ENCODE measurements at regions not wholly inside any gene's neighbourhood (a gene's known extent, or its start where the extent isn't known, plus 50 kb on each side); places are given as distances from the start of the nearest gene placed in this dataset.

DNA sequence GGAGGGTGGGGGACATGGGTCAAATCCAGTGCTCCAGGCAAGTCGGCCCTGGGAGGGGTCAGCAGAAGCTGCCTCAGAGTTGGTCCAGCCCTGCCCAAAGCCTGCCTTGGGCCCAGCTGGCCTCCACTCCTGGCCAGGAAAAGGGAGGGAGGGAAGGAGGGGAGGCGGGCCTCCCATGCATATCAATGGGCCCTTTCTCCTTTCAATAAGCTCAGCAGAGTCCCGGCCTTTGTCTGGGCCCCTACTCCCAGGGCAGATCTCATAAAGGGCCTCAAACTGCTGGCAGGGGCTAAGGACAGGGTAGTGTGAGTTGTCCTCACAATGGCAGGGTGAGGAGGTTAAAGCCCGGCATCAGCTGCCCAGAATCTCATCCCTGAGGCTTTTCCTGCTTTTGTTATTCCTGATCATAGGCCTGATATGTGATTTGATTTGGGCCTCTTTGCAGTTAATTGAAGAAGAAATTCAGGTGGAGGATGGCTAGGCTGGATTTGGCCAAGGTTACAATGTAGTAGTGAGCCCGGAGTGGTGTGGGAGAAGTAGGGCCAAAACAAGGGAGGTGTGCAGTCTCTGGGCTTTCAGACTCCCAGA lies 121.1 kb upstream of the ATP6AP2 start:
- FAIRE-seq = no peak
- no peak for DNase-seq (ENCODE audit: insufficient read length, low spot score)

DNA sequence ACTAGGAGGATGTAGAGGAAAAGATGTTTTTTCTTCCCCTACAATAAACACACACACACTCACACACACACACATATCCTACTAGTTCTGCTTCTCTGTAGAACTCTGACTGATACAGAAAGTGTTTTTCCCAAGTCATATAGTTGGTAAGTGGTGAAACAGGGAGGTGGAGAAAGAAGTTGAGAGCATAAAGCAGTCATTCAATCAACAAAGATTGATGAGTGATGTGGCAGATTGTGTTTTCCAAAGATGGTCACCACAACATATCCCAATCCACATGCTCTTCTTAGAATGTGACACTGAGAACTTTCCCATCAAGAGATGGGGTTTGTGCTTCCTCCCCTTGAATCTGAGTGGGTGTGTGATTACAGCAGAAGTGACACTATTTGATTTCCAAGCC lies 123.4 kb upstream of the ATP6AP2 start:
- DNase-seq (ENCODE audit: insufficient read length, low spot score) (no peak), FAIRE-seq (no peak)

DNA sequence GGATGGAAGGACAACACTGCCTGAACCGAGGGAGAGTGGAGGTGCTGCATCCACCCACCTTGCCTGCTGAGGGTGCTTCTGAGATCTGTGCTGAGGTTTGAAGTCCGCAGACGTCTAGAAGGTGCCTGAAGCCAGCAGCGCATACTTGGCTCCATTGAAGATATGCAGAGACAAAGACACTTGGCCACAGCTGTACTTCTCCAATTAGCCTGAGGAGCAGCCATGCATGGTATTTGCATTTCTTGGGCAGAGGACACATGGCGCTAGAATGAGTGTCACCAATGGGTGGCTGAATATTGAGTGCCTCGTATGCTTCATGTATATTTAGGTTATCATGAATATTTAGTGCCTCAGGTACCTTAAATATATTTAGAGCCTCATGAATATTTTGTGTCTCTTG lies 128.7 kb upstream of the ATP6AP2 start:
- FAIRE-seq (no peak), DNase-seq (ENCODE audit: insufficient read length, low spot score) (no peak)

DNA sequence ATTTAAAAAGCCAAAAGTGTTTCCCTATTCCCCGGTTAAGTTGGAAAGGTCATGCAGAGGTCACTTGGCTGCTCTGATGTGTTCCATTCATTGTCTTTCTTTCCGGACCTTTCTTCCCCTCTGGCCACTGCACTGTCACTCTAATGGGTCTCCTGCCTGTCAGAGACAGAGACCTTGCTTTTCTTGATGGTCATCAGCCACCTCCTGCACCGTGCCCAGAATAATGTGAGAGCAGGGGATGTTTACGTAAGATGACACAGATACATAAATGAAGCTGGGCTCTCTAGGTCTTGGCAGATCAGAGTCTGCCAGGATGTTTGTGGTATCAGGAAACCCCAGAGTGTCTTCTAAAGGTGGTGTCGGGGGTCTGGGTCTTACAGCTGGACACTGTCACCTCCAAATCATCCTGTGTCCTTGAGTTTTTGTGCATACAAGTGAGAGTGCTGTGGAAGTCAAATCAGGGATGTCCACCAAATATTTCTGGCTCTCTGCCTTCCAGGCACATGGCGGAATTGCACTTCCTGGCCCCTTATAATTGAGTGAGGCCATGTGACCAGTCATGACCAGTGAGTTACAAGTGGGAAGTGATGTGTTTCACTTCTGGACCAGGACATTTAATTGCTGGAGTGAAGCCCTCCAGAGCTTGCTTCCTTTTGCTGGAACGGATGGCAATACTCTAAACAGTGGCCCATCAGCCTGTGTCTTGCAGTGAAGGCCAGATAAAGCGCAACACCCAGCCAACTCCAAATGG lies 130.6 kb upstream of the ATP6AP2 start:
- FAIRE-seq (no peak), DNase-seq (ENCODE audit: insufficient read length, low spot score) (no peak)

DNA sequence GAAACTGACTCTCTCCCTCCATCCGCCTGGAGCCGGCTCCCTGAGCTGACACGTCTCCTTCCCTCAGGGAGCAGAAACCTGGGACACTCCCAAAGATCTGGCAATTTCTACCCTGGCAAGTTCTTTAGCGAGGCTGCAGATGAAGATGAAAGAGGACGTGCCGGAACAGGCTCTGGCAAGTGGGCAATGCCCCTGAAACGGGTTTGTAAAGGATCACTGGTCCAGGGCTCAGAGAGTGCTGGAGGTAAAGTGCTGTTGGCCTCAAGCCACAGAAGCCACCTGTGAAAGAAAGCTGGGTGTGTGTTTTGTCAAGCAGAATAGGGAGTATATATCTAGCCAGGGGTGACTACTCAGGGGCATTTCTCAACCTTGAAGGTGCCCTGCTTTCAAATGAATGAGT lies 131.4 kb upstream of the ATP6AP2 start:
- FAIRE-seq (no peak), DNase-seq (ENCODE audit: insufficient read length, low spot score) (no peak)

DNA sequence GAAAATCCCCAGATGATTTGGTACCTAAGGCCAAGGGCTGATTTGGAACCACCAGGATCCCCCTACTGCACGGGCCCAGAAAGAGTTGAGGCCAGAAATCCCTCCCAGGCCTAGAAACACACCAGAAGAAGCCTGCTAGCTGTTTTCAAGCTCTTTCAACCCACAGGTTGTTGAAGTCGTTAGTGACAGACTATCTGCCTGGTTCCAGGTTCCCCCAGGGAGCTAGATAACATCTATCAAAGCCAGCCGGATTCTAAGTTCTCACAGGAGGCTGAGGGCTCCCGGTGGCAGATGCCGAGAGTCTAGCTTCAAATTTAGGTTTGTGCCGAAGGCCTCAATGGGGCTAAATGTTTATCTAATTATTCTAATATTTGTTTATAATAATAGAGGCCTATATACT lies 132.0 kb upstream of the ATP6AP2 start:
- FAIRE-seq (no peak), DNase-seq (ENCODE audit: insufficient read length, low spot score) (no peak)

DNA sequence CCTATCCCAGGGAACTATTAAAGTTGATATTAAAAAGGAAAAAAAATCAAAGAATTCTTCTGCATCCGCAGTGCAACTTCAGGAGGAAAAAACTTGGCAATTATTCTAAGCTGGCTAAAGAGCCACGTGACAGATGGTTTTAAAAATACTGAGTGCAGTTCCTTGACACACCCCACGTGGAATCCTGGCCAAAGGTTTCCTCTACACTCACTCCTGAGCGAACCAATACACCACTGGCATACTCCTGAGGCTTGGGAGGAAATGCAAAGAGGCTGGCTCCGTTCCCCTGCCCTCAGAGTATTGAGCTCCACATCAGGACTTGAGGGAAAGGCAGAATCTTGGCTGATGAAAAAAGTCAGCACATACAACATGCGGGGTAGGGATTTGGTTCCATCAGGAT lies 133.8 kb upstream of the ATP6AP2 start:
- FAIRE-seq (no peak), DNase-seq (ENCODE audit: insufficient read length, low spot score) (no peak)

DNA sequence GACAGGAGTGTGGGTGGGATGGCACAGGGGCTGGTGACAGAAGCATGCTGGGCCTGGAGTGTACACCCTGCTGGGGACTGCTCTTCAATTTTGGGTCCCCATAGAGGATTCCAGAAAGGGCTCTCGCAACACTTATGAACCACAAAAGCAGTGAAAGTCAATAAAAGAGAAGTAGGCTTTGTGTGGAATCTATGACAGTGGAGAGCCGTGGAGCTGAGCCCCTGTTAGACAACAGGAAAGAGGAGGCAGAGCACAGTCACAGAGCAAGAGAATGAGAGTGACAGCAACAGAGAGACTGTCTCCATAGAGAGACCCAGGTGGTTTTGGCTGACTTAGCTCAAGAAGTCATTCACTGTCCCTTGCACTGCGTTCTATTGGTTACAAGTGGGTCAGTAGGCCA lies 135.1 kb upstream of the ATP6AP2 start:
- DNase-seq (ENCODE audit: insufficient read length, low spot score) = no peak
- no peak for FAIRE-seq

DNA sequence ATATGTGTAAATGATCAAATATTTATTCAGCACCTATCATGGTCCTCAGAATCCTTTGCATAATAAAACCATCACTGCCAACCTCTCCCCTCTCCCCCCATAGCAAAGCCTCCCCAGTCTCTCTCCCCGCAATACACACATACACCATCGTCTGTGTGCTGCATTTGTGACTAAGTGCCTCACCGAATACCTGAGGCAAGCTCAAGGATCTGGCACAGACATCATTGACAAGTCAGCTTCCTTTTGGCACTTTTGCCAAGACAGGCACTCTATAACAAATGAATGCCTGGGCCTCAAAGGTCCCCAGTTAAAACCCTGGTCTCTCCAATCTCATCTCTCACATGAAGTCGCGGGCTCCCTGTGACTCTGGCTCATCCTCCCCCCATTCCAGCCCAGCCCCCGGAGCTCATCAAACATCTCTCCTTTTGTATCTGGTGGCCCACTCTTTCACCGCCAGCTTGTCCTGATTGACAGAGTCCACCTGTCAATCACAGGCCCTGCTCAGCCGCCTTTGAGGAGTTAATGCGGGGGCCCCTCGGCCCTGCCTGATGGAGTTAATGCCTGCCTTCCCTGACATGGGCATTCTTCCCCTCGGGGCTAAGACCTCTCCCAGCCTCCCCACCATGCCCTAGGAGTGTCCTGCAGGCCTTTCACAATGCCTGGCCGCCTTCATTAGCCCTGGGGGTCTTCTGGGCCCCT lies 135.8 kb upstream of the ATP6AP2 start:
- no peak for FAIRE-seq
- DNase-seq (ENCODE audit: insufficient read length, low spot score) = no peak

DNA sequence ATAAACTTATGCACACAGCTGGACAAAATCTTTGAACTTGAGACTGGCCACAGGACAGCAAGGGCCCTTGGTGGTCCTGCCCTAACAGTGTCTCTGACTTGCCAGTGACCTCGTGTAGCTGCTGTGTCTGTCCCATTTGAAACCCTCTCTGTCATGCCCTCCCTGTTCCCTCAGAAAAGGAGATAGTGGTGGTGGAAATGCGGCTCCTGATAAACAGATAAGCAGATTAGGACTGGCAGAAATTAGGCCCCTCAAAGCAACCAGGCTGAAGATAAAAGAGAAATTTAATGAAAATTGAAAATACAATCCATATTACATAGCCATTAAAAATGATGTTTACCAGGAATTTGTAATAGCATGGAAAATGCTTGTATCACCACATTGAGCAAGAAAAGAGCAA lies 136.6 kb upstream of the ATP6AP2 start:
- FAIRE-seq (no peak), DNase-seq (ENCODE audit: insufficient read length, low spot score) (no peak)

DNA sequence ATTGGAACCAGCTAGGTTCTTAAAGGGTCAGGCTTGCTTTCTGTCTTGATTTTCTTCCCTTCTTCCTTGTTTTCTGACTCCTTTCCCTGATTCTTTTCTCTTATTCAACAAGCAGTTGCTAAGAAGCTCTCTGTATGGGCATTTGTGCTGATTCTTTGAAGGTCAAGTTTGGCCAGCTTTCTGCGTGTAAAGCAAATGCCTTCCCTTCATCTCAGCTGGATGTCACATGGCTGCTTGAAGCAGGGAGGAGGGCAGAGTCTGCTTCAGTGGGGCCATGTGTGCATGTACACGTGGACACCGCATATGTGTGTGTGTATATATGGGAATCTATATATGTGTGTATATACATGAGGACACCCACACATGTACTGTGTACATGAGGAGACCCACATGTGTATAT lies 139.9 kb upstream of the ATP6AP2 start:
- DNase-seq (ENCODE audit: insufficient read length, low spot score) (no peak), FAIRE-seq (no peak)

DNA sequence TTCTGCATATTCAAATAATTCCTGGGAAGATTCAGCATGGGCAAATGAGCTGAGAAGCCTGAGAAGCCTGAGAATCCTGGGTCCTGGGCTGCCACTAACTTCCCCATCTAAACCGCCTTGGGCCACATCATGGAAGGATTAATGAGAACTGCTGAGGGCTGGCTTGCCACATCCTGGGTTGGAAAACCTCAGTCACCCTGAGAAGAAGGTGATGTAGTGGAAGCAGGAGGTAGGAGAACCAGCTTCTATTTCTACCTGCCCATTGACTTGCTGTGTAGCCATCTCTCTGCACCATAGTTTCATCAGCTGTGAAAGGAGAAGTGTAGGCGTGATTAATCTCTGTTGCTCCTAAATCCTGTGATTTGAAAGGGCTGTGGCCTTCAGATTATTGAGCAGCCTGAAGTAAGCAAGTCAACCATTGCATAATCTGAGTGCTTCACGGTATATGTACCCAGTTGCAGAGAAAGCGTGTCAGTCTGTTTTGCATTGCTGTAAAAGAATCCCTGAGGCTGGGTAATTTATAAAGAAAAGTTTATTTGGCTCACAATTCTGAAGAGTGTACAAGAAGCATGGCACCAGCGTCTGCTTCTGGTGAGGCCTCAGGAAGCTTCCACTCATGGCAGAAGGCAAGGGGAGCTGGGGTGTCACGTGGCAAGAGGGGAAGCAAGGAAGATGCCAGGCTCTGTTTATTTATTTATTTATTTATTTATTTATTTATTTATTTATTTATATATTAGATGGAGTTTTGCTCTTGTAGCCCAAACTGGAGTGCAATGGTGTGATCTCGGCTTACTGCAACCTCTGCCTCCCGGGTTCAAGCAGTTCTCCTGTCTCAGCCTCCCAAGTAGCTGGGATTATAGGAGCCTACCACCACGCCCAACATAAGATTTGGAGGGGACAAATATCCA lies 140.9 kb upstream of the ATP6AP2 start:
- DNase-seq (ENCODE audit: insufficient read length, low spot score) (no peak), FAIRE-seq (no peak)

DNA sequence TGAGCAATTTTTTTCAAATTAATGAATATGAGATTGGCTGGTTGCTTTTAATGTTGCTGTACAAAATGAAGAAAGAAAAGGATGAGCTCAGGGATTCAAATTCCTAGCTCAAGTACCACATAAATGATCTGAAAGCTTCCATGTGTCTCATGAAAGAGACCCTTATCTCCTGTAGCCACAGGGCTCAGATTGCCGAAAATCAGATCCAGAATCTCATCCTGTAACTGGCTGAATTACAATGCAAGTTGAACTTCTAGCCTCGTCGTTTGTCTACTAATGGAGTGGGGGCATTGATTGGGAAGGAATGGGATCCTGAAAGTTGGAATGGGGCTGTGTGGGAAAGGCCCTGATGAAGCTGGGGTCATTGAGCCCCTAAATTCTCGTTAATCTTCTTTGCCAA lies 143.4 kb upstream of the ATP6AP2 start:
- no peak for DNase-seq (ENCODE audit: insufficient read length, low spot score)
- no peak for FAIRE-seq

DNA sequence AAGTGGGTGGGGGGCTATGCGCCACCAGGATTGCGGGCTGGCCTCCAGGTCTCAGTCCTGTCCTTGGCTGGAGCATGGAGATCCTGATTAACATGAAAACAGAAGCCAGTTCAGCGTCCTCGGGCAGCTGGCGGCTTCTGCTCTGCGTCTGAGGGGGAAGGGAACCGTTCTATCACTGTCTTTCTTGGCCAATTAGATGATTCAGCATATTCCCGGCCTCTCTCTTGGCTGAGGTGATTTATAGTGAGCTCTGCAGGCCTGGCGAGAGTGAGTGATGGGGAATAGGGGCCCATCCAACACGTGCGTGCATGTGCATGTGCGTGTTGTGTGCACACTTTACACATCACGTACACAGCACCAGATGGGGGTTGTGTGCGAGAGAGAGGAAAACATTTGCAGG lies 145.8 kb upstream of the ATP6AP2 start:
- DNase-seq (ENCODE audit: insufficient read length, low spot score) (no peak), FAIRE-seq (no peak)

DNA sequence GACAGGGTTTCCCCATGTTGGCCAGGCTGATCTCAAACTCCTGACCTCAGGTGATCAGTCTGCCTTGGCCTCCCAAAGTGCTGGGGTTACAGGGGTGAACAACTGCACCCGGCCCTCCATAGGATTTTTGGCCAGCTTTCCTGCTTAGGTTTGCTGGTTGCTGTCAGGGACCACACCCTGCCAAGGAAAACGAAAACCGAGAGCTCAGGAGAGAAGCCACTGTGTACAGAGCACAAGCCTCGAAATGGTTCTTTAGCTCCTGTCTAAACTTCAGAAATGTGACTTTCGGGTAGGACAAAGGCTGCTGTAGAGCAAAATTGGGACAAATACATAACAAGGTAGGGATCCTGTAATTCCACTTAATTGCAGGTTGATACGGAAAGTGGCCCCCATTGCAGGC lies 146.3 kb upstream of the ATP6AP2 start:
- DNase-seq (ENCODE audit: insufficient read length, low spot score) = no peak
- no peak for FAIRE-seq

DNA sequence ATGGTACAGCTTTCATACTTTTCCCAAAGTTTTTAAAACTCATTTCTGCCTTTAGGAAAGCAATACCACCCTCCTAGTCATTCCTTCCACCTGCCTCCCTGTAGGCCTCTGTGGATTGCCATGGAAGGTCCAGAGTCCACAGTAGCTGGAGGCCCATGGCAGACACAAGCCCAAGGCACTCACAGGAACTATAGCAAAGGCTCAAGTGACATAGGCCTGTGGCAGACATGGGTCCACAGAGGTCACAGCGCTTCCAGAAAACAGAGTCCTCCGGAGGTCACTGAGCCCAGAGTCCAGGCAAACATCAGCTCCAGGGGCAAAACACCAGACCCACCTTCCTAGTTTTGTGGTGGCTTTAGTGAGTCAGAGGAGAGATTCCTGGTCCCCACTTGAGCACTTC lies 147.6 kb upstream of the ATP6AP2 start:
- no peak for FAIRE-seq
- DNase-seq (ENCODE audit: insufficient read length, low spot score) = no peak

DNA sequence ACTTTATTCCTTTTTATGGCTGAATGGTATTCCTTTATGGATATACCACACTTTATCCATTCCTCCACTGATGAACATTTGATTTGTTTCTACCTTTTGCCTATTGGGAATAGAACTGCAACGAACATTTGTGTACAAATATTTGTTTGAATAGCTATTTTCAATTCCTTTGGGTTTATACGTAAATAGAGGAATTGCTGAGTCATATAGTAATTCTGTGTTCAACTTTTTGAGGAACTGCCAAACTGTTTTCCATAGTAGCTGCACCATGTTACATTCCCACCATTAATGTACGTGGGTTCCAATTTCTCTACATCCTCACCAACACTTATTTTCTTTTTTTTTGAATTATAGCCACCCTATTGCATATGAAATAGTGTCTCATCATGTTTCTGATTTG lies 156.5 kb upstream of the ATP6AP2 start:
- FAIRE-seq (no peak), DNase-seq (ENCODE audit: insufficient read length, low spot score) (no peak)

DNA sequence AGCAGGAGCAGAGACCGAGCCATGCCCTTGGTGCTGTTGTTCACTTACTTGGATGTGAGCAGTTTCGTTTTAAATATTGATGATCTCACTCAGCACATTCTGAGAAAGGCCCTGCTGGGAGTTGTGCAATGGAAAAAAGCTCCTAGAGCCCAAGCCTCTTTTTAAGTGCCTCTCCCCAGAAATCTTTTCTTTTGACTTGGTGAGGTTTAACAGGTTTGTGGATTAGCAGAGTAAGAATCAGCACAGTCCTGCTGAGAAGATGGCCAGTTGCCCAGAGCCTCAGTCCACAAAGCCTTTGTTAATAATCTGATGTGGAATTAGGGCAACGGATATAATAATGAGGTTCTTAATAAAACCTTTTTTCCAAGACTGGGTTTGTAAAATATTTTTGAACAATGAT lies 157.5 kb upstream of the ATP6AP2 start:
- DNase-seq (ENCODE audit: insufficient read length, low spot score) = no peak
- FAIRE-seq = no peak

DNA sequence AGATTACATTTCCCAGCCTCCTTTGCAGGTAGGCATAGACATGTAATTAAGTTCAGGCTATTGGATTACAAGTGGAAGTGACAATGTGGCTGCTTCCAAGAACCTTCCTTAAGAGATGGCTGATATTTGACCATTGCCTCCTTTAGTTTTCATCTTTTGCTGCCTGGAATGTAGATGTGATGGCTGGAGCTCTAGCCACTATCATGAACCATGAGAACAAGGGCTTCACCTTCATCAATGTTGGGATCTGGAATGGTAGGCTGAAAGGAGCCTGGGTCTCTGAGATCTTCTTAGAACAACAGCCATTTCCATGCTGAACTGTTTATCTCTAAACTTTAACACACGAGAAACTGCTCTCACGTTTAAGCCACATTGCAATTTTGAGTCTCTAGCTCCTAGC lies 158.7 kb upstream of the ATP6AP2 start:
- no peak for FAIRE-seq
- DNase-seq (ENCODE audit: insufficient read length, low spot score) = no peak

DNA sequence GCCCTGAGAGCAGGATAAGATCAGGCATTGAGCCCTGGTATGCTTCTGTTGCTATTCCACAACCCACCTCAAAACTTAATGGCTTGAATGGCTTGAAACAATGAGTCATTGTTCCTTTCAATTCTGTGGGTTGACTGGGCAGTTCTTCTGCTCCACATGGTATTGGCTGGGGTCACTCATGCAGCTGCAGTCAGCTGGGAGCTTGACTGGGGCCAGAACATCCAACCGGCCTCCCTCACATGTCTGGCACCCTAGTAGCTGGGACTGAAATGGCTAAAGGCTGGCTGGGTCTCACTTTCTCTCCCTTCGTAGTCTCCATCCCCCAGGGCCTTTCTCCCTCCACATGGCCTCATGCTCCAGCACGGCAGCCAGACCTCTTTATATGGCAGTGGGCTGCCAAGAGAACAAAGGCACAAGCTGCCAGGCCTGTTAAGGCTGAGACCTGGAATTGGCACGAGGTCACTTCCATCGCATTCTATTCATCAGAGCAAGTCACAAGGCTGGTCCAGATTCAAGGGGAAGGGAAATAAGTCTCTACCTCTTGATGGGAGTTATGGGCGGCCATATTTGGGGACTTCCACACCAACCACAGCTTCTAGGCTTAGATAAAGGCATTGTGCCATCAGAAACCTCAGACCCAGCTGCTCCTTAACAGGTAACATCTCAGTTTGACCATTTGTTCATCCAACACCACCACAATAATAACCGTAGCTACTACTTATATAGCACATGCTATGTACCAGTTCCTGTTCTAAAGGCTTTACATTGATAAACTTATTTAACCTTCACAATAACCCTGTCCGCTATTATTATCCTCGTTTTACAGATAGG lies 159.7 kb upstream of the ATP6AP2 start:
- no peak for DNase-seq (ENCODE audit: insufficient read length, low spot score)
- FAIRE-seq = no peak
